Progenitor cell of endocrine pancreas (in vitro differentiated cells): ENCODE measurements at regions not wholly inside any gene's neighbourhood (a gene's known extent, or its start where the extent isn't known, plus 50 kb on each side); places are given as distances from the start of the nearest gene placed in this dataset.

Source experiments
- DNase-seq: peaks from one replicate; pipeline ENCODE4 v3.0.0; 2021; ENCODE audit warnings: low spot score; ENCODE audit not compliant: unreplicated experiment
- H3K27ac Mint-ChIP-seq: 2 replicates; pipeline ENCODE4 v1.8.0; 2021; ENCODE audit warnings: mild to moderate bottlenecking, moderate library complexity, mixed read lengths
- H3K27me3 Mint-ChIP-seq: 2 replicates; pipeline ENCODE4 v1.8.0; 2021; ENCODE audit warnings: mixed read lengths
- H3K36me3 Mint-ChIP-seq: 2 replicates; pipeline ENCODE4 v1.8.0; 2022; ENCODE audit warnings: mixed read lengths; ENCODE audit not compliant: insufficient read depth
- H3K4me1 Mint-ChIP-seq: 2 replicates; pipeline ENCODE4 v1.8.0; 2021; ENCODE audit warnings: low read depth, mixed read lengths
- H3K4me3 Mint-ChIP-seq: 2 replicates; pipeline ENCODE4 v1.8.0; 2021; ENCODE audit warnings: low read depth, mild to moderate bottlenecking, moderate library complexity, mixed read lengths
- H3K9me3 Mint-ChIP-seq: 2 replicates; pipeline ENCODE4 v1.8.0; 2021; ENCODE audit warnings: low read depth, mixed read lengths
- CTCF ChIP-seq: fragments of 200-600 bp; sonication (generic); IDR thresholded peaks from one replicate; pipeline ENCODE4 v1.5.0; 2021; ENCODE audit warnings: antibody characterized with exemption, mild to moderate bottlenecking; ENCODE audit not compliant: unreplicated experiment

DNA sequence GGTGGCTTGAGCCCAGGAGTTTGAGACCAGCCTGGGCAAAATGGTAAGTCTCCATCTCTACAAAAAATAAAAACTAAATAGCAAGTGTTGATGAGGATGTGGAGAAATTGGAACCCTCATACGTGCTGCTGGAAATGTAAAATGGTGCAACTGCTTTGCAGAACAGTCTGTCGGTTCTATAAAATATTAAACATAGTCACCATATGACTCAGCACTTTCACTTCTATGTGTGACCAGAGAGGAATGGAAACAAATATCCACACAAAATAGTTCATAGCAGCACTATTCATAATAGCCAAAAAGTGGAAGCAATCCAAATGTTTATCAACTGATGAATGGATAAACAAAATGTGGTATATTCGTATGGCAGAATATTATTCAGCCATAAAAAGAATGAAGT lies 60.8 kb upstream of the FMR1 start:
- TF ChIP-seq CTCF: no peak
- H3K4me3 Mint-ChIP-seq: no peak overlapping the region
- no peak for DNase-seq
- H3K27me3 Mint-ChIP-seq: no peaks in the 10 kb centered on the region
- H3K4me1 Mint-ChIP-seq: peaks cover 4% of the 10 kb centered on the region
- H3K9me3 Mint-ChIP-seq: peaks cover 9% of the 10 kb centered on the region
- no peak overlapping the region for H3K27ac Mint-ChIP-seq
- H3K36me3 Mint-ChIP-seq: no peaks in the 10 kb centered on the region

GRCh38 chrX:147853701-147854100 lies 58.0 kb upstream of the FMR1 start:
- Mint-ChIP-seq H3K4me1 (no peaks in the 10 kb centered on the region), H3K27me3 (no peaks in the 10 kb centered on the region), H3K9me3 (peaks cover 16% of the 10 kb centered on the region), H3K4me3 (no peak overlapping the region), H3K36me3 (no peaks in the 10 kb centered on the region), H3K27ac (no peak overlapping the region)
- no peak for DNase-seq
- no peak for TF ChIP-seq CTCF

DNA sequence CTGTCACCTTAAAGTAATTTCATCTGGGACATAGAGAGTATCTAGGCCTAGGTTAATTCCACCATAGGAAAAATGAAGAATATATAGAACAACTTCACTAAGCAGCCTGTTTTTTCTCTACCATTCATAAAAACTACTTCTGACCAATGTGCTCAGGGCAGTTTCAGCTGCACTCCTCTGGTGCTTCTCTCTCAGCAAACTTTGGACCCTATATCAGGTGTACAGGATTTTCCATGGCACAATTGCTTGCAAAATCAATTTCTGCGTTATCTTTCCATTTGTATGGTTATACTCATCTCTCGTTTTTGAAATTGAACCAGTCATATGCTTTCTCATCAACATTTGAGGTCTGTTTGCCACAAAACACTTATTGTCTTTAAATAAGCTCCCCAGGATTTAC lies 52.1 kb upstream of the FMR1 start:
- Mint-ChIP-seq H3K27me3 (no peaks in the 10 kb centered on the region), H3K27ac (no peak overlapping the region), H3K4me1 (no peaks in the 10 kb centered on the region), H3K9me3 (peaks cover 19% of the 10 kb centered on the region), H3K36me3 (no peaks in the 10 kb centered on the region), H3K4me3 (no peak overlapping the region)
- no peak for TF ChIP-seq CTCF
- DNase-seq: no peak
